PC-3 (cell line): ENCODE measurements at regions not wholly inside any gene's neighbourhood (a gene's known extent, or its start where the extent isn't known, plus 50 kb on each side); places are given as distances from the start of the nearest gene placed in this dataset.

ENCODE experiments used
- ATAC-seq: fragments of 200-7000 bp; cut with Tn5 transposase; 2 replicates; pipeline ENCODE4 v1.9.1; 2020; ENCODE audit warnings: mild to moderate bottlenecking, moderate library complexity
- BruUV-seq: library from RNA; stranded (reverse); fragments of 400-500 nt; replicated peaks from 2 replicates; lab custom pipeline; 2021; lab: Mats Ljungman, UMichigan
- CTCF ChIA-PET: fragments of 300-600 bp; sonication (Branson Sonifier 250); formaldehyde crosslinking; loops from one replicate; lab custom pipeline; 2022; ENCODE audit warnings: antibody characterized with exemption; lab: Charles Lee
- POLR2A ChIA-PET: fragments of 300-600 bp; sonication (Branson Sonifier 250); formaldehyde crosslinking; loops from one replicate; lab custom pipeline; 2022; ENCODE audit warnings: antibody characterized with exemption; ENCODE audit not compliant: unreplicated experiment; lab: Charles Lee
- DNase-seq: peaks from one replicate; pipeline ENCODE4 v3.0.0-alpha.2; 2015
- H2AFZ ChIP-seq: fragments of 300-600 bp; sonication (generic); 2 replicates; pipeline ENCODE4 v1.6.0; 2016; ENCODE audit warnings: antibody characterized with exemption, low read length
- H3F3A ChIP-seq: fragments of 300-600 bp; sonication (generic); one replicate; pipeline ENCODE4 v1.6.0; 2017; ENCODE audit warnings: antibody characterized with exemption, low read length, control low read depth, mild to moderate bottlenecking; ENCODE audit not compliant: unreplicated experiment
- H3K27ac ChIP-seq: fragments of 300-600 bp; sonication (generic); 2 replicates; pipeline ENCODE4 v1.5.1; 2016; ENCODE audit warnings: mild to moderate bottlenecking, low read length
- H3K27me3 ChIP-seq: fragments of 300-600 bp; sonication (generic); 2 replicates; pipeline ENCODE4 v1.6.1; 2016; ENCODE audit warnings: low read length, mixed read lengths
- H3K36me3 ChIP-seq: fragments of 300-600 bp; sonication (generic); 2 replicates; pipeline ENCODE4 v1.6.1; 2016; ENCODE audit warnings: low read depth, mixed run types, low read length, mixed read lengths
- H3K4me1 ChIP-seq: fragments of 300-600 bp; sonication (generic); 2 replicates; pipeline ENCODE4 v1.5.1; 2016; ENCODE audit warnings: low read length; ENCODE audit not compliant: insufficient read depth
- H3K4me2 ChIP-seq: fragments of 300-600 bp; sonication (generic); 2 replicates; pipeline ENCODE4 v1.6.0; 2016; ENCODE audit warnings: low read length
- H3K4me3 ChIP-seq: fragments of 300-600 bp; sonication (generic); 2 replicates; pipeline ENCODE4 v1.5.1; 2016; ENCODE audit warnings: mild to moderate bottlenecking, low read length, mixed read lengths
- H3K79me2 ChIP-seq: fragments of 300-600 bp; sonication (generic); 2 replicates; pipeline ENCODE4 v1.6.1; 2017; ENCODE audit warnings: low read length, mixed read lengths
- H3K9ac ChIP-seq: fragments of 300-600 bp; sonication (generic); 2 replicates; pipeline ENCODE4 v1.6.0; 2016; ENCODE audit warnings: mild to moderate bottlenecking, low read length
- H3K9me2 ChIP-seq: fragments of 300-600 bp; sonication (generic); replicated peaks from 2 replicates; pipeline ENCODE4 v1.6.1; 2016; ENCODE audit warnings: mixed run types, low read length, mixed read lengths
- H3K9me3 ChIP-seq: fragments of 300-600 bp; sonication (generic); 2 replicates; pipeline ENCODE4 v1.6.1; 2016; ENCODE audit warnings: low read length, mixed read lengths
- H4K20me1 ChIP-seq: fragments of 300-600 bp; sonication (generic); 2 replicates; pipeline ENCODE4 v1.6.1; 2016; ENCODE audit warnings: low read length, mixed read lengths
- EZH2 ChIP-seq: fragments of 300-600 bp; sonication (generic); IDR thresholded peaks from one replicate; pipeline ENCODE4 v1.6.1; 2017; ENCODE audit warnings: antibody characterized with exemption, mild to moderate bottlenecking, low read length; ENCODE audit not compliant: unreplicated experiment
- EZH2phosphoT487 ChIP-seq: fragments of 300-600 bp; sonication (generic); IDR thresholded peaks from 2 replicates; pipeline ENCODE4 v1.6.1; 2018; ENCODE audit warnings: mild to moderate bottlenecking, antibody characterized with exemption, low read length, borderline replicate concordance
- intact Hi-C: fragments of 100-400 bp; cut with micrococcal nuclease; formaldehyde crosslinking; loops from 2 replicates; pipeline ENCODE4 v1.9.0; 2023
- TF ChIP-seq, protein P1 (sequence below): fragments of 300-600 bp; sonication (generic); conservative IDR thresholded peaks from 2 replicates; pipeline ENCODE4 v1.5.1; 2017; ENCODE audit warnings: antibody characterized with exemption, low read depth, mild to moderate bottlenecking, low read length

DNA sequence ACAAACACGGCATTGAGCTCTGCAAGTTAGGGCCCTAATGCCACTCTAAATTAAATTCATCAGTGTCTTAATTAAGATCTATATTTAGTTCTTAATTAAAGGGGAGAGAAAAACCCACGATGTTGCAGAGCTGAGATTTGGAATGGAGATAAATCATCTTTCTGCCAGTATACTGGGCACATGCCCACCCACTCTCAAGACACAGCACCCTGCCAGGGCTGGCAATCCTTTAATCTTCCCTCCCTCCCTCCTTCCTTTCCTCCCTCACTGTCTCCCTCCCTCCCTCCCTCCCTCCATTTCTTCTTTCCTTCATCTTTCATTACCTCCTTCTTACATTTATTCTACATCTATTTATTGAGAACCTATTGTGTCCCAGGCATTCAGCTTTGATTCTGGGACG, 194.8 kb downstream of the BUD13 start:
- ATAC-seq, result no peak
- BruUV-seq, result no TSS peak
- H3K79me2 ChIP-seq, result no peaks in the 10 kb centered on the region
- H3K4me2 ChIP-seq, result no peak overlapping the region
- H3K27me3 ChIP-seq, result peaks cover 54% of the 10 kb centered on the region
- no peak overlapping the region for H3K9ac ChIP-seq
- H3K9me2 ChIP-seq, result no peaks in the 10 kb centered on the region
- no peaks in the 10 kb centered on the region for H3K4me1 ChIP-seq
- no peak overlapping the region for H3K27ac ChIP-seq
- H3K36me3 ChIP-seq, result no peaks in the 10 kb centered on the region
- TF ChIP-seq EZH2phosphoT487 (no peak), EZH2 (no peak)
- TF ChIP-seq, protein P1, sequence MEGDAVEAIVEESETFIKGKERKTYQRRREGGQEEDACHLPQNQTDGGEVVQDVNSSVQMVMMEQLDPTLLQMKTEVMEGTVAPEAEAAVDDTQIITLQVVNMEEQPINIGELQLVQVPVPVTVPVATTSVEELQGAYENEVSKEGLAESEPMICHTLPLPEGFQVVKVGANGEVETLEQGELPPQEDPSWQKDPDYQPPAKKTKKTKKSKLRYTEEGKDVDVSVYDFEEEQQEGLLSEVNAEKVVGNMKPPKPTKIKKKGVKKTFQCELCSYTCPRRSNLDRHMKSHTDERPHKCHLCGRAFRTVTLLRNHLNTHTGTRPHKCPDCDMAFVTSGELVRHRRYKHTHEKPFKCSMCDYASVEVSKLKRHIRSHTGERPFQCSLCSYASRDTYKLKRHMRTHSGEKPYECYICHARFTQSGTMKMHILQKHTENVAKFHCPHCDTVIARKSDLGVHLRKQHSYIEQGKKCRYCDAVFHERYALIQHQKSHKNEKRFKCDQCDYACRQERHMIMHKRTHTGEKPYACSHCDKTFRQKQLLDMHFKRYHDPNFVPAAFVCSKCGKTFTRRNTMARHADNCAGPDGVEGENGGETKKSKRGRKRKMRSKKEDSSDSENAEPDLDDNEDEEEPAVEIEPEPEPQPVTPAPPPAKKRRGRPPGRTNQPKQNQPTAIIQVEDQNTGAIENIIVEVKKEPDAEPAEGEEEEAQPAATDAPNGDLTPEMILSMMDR, result no peak
- no peak overlapping the region for H3K4me3 ChIP-seq
- ChIA-PET CTCF (no interaction called here), POLR2A (no interaction called here)
- DNase-seq, result no peak
- H2AFZ ChIP-seq, result no peak overlapping the region
- no peaks in the 10 kb centered on the region for H4K20me1 ChIP-seq
- intact Hi-C loops, result no loop called here
- H3F3A ChIP-seq, result no peaks in the 10 kb centered on the region
- no peaks in the 10 kb centered on the region for H3K9me3 ChIP-seq

DNA sequence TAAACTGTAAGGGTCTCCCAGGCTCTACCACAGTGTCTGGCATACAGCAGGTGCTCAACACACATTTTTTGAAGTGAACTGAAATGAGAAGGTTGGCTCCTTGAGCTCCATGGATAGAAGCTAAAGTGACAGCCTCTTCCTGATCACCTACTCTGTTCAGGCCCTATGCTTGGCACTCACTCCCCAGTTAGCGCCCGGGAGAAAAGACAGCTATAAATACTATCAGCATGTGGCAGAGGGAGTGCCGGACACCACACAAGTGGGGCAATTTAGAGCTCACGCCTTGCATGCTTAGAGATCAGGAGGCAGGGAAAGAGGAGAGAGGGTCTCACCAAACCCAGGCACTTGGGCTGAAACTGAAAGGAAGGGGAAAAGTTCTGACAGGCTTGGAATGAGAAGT, 195.5 kb downstream of the BUD13 start:
- ATAC-seq, result no peak
- no peak for DNase-seq
- no peak overlapping the region for H3K4me3 ChIP-seq
- H3K36me3 ChIP-seq, result no peaks in the 10 kb centered on the region
- H3K79me2 ChIP-seq, result no peaks in the 10 kb centered on the region
- no peaks in the 10 kb centered on the region for H3K9me2 ChIP-seq
- no peak overlapping the region for H2AFZ ChIP-seq
- no peaks in the 10 kb centered on the region for H4K20me1 ChIP-seq
- H3K27me3 ChIP-seq, result peaks cover 47% of the 10 kb centered on the region
- no peak overlapping the region for H3K27ac ChIP-seq
- BruUV-seq, result no TSS peak
- TF ChIP-seq, protein P1, result no peak
- no peak for TF ChIP-seq EZH2
- no peak for TF ChIP-seq EZH2phosphoT487
- no peaks in the 10 kb centered on the region for H3F3A ChIP-seq
- H3K9ac ChIP-seq, result no peak overlapping the region
- no peaks in the 10 kb centered on the region for H3K4me1 ChIP-seq
- intact Hi-C loops, result no loop called here
- POLR2A ChIA-PET, result no interaction called here
- no peaks in the 10 kb centered on the region for H3K9me3 ChIP-seq
- H3K4me2 ChIP-seq, result no peak overlapping the region
- CTCF ChIA-PET, result no interaction called here

- Histone ChIP-seq H3K79me2 (no peaks in the 10 kb centered on the region), H3F3A (no peaks in the 10 kb centered on the region), H3K9ac (no peak overlapping the region), H3K4me3 (no peak overlapping the region), H3K36me3 (no peaks in the 10 kb centered on the region), H3K9me3 (no peaks in the 10 kb centered on the region), H3K27me3 (peaks cover 40% of the 10 kb centered on the region), H4K20me1 (no peaks in the 10 kb centered on the region), H3K4me1 (no peaks in the 10 kb centered on the region), H2AFZ (no peak overlapping the region), H3K4me2 (no peak overlapping the region), H3K27ac (no peak overlapping the region), H3K9me2 (no peaks in the 10 kb centered on the region)
- TF ChIP-seq EZH2phosphoT487 (no peak), EZH2 (no peak)
- TF ChIP-seq, protein P1, result no peak
- DNase-seq, result peak; percentile 20
- POLR2A ChIA-PET, result no interaction called here
- intact Hi-C loops, result no loop called here
- BruUV-seq, result no TSS peak
- CTCF ChIA-PET, result no interaction called here
- no peak for ATAC-seq
Observed at GRCh38 chr11:116576526-116576925, 196.3 kb downstream of the BUD13 start.
